ENCODE measurements at regions not wholly inside any gene's neighbourhood (a gene's known extent, or its start where the extent isn't known, plus 50 kb on each side); places are given as distances from the start of the nearest gene placed in this dataset.

- TF ChIP-seq POLR2AphosphoS5 (IDR thresholded peaks at IDR 0.05; ENCODE audit: low read depth, low read length) = no peak
- TF ChIP-seq, protein P1, sequence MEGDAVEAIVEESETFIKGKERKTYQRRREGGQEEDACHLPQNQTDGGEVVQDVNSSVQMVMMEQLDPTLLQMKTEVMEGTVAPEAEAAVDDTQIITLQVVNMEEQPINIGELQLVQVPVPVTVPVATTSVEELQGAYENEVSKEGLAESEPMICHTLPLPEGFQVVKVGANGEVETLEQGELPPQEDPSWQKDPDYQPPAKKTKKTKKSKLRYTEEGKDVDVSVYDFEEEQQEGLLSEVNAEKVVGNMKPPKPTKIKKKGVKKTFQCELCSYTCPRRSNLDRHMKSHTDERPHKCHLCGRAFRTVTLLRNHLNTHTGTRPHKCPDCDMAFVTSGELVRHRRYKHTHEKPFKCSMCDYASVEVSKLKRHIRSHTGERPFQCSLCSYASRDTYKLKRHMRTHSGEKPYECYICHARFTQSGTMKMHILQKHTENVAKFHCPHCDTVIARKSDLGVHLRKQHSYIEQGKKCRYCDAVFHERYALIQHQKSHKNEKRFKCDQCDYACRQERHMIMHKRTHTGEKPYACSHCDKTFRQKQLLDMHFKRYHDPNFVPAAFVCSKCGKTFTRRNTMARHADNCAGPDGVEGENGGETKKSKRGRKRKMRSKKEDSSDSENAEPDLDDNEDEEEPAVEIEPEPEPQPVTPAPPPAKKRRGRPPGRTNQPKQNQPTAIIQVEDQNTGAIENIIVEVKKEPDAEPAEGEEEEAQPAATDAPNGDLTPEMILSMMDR (IDR thresholded peaks at IDR 0.05) = no peak
- TF ChIP-seq CHD2 (IDR thresholded peaks at IDR 0.05; ENCODE audit: low read length, partially characterized antibody) = no peak
- no peak for TF ChIP-seq GABPA (IDR thresholded peaks at IDR 0.05; ENCODE audit: low read depth)
- TF ChIP-seq, protein P2, sequence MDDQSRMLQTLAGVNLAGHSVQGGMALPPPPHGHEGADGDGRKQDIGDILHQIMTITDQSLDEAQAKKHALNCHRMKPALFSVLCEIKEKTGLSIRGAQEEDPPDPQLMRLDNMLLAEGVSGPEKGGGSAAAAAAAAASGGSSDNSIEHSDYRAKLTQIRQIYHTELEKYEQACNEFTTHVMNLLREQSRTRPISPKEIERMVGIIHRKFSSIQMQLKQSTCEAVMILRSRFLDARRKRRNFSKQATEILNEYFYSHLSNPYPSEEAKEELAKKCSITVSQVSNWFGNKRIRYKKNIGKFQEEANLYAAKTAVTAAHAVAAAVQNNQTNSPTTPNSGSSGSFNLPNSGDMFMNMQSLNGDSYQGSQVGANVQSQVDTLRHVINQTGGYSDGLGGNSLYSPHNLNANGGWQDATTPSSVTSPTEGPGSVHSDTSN (IDR thresholded peaks at IDR 0.05) = no peak
- TF ChIP-seq JUND (IDR thresholded peaks at IDR 0.05) = no peak
- no peak for TF ChIP-seq YY1 (IDR thresholded peaks at IDR 0.05; ENCODE audit: low read depth)
- no peak for TF ChIP-seq GATA2 (CRISPR knock-in tag; IDR thresholded peaks at IDR 0.05)
- no peak for TF ChIP-seq ELF1 (IDR thresholded peaks at IDR 0.05)
- TF ChIP-seq NFIC (IDR thresholded peaks at IDR 0.05; ENCODE audit: borderline replicate concordance) = no peak
- TF ChIP-seq SIN3A (IDR thresholded peaks at IDR 0.05; ENCODE audit: borderline replicate concordance, low read depth, low read length) = no peak
- no peak for TF ChIP-seq TAF1 (IDR thresholded peaks at IDR 0.05; ENCODE audit: borderline replicate concordance, low read depth, low read length)
Measured at GRCh38 chr3:10653241-10653640, 147.9 kb upstream of the ATP2B2 start.
